Right lung (tissue), 2 donors: ENCODE measurements at regions not wholly inside any gene's neighbourhood (a gene's known extent, or its start where the extent isn't known, plus 50 kb on each side); places are given as distances from the start of the nearest gene placed in this dataset.
"Not testable (repeated sequence)": the region's sequence is repeated elsewhere in the genome, so short reads cannot be mapped to it uniquely, and the experiment has no call there.

ENCODE experiments used
- DNase-seq, 2 donors: peaks; one replicate each; pipeline ENCODE4 v3.0.0-alpha.2; 2013

DNA sequence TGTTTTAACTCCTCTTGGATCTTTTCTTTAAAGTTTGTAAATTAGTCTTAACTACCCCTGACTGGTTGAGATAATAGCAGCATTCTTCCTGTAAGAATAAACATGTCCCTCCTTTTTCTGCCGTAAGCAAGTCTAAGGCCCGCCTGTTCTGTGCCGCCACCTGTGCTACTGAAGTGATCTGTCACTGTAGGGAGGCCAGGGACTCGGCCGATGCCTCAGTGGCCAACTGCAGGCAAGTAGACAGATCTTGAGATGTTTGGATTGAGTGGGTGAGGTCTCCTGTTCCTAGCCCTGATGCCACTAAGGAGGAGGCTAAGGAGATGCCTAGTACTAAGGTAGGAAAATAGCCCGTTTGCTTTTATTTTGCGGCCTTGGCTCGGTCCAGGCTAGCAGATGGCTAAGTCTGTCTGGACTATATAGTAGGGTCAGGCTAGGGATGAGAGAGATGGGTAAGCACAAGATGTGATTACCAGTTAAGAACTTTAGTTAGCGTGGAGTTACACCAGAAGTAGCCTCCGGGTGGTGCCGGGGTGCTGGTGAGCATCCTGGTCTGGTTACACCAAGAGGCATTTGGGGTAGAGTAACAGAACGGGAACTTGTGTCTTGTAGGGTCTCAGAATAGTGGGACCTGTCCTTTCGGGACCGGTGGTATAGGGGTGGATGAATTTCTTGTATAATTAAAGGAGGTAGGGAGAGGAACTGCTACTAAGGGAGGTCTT is 584.2 kb downstream of the SUCLG1 start:
- no peak for DNase-seq

DNA sequence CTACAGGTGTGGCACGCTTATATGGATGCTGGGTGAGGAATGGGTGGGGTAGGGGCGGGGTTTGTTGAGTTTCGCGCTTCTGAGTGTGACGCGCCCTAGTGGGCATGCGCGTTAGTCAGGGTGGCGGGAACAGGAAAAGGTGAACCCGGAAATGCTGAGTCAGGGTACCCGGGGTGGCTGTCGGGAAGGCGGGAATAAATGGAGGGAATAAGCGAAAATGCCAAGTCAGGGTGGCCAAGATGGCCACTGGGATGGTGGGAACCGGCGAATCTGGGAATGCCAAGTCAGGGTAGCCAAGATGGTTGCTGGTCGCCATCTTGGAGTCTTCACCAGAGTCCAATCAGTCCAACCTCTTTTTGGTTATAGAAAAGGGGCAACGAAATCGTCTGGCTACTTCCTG is 585.0 kb downstream of the SUCLG1 start:
- DNase-seq, result no peak

DNA sequence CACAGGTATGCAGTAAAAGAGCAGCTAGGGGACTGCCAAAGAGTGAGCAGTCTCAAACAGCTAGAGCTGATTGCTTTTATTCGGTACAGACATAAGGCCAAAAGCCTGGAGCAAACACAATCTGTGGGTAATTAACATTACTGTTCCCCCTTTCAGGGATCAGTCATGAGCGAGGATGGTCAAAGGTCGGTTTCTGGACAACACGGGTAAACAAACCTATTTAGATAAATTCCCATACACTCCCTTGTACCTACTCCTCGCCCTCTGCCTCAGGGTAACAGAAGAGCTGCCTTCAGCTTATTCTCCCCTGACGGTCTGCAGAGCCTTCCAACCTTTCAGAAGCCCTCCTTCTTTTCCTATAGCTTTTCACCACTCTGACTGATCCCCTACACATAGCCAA is 586.0 kb downstream of the SUCLG1 start:
- DNase-seq, result no peak

DNA sequence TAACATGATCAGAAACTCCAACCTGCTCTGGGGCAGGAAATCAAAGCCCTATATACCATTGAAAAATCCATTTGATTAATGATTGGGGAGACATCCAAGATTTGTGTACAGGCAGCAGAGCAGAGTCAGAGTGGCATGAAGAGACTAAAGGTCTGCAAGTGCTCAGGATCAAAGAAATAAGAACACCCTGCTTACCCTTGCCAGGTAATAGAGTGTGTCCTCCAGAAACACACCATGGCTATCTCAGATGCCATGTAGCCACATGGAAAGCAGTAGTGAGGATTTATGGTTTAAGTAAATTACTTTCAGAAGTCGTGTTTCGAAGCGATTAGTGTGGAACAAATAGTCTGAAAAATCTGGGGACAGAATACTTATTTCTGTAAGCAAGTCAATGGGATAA is 592.9 kb downstream of the SUCLG1 start:
- DNase-seq, result no peak

GRCh38 chr2:83862600-83862999 is 596.5 kb downstream of the SUCLG1 start:
- no peak for DNase-seq

DNA sequence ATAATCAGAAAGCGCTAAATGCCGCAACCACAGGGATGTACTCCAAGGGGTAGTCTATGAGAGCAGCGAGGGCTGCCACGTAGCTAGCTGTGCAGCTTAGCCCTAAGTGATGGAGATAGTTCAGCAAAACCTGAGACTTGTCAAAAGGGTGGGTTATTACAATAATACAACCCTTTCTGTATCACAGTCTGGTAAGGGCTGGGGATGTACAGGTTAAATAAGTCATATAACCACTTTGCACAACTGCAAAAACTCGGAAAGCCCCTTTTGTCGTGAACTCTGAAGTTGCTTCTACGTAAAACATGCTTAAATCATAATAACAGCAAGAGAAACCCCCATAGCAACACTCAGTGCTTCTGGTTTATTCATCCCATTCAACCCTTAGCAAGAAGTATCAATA is 598.8 kb downstream of the SUCLG1 start:
- DNase-seq, result no peak

DNA sequence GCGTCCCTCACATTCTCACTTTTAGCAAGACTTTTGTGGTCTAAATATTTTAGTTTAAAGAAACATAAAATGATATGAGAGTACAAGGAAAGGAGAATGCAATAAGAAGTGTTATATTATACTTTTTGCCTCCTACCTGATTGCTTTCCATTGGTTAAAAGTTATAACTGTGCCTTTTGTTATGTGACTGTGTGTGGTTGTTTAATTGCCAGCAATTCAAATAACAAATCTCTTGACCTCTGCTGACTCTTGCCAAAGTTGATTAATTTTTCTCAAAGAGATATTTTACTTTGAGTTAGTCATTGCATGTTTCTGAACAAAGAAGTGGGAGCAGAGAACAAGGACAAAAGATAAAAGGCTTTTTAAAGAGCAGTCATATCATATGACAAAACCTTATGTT is 599.5 kb downstream of the SUCLG1 start:
- DNase-seq, result no peak

- DNase-seq, result no peak
These were observed 608.0 kb downstream of the SUCLG1 start for GRCh38 chr2:83851066-83851465.

DNA sequence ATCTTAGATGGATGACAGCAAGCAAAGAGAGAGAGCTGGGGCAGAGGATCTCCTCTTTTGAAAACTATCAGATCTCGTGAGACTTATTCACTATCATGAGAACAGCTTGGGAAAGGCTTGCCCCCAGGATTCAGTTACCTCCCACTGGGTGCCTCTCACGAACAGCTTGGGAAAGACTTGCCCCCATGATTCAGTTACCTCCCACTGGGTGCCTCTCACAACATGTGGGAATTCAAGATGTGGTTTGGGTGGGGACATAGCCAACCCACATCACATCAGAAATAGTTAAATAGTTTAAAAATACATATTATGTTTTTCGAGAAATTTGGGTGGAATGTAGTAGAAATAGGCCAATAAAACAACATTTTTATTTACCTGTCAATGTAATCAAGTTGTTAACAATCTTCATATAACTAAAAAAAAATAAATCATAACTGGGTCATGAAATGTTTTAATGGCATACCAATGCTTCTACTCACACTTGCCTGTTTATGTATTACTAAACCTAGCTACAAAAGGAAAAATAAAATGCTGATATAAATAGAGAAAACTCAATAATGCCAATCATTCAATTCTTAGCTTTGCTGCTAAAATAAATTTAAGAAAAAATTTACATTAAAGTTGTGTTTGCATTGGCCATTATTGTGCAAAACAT is 608.9 kb downstream of the SUCLG1 start:
- no peak for DNase-seq

- DNase-seq, result no peak
These were observed 614.6 kb downstream of the SUCLG1 start for GRCh38 chr2:83844490-83844889.

GRCh38 chr2:83842421-83842820 is 616.7 kb downstream of the SUCLG1 start:
- DNase-seq, result no peak

DNA sequence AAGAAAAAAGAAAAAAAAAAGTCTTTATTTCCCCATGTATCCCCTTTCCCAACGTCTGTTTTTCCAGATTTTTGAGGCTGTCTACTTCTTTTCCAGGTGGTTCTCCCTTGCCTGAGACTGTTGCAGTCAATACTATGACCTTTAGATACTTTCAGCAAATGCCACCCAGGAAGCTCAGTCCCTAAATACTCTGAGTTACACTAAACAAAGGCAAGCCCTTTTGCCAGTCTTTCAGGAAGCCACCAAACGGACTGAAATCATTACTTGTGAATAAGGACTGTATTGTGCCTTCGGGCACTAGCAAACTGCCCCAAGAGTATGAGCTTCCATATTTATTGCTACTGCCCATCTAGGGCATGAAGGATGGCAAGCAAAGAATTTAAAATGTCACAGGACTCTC is 621.3 kb downstream of the SUCLG1 start:
- DNase-seq, result no peak

DNA sequence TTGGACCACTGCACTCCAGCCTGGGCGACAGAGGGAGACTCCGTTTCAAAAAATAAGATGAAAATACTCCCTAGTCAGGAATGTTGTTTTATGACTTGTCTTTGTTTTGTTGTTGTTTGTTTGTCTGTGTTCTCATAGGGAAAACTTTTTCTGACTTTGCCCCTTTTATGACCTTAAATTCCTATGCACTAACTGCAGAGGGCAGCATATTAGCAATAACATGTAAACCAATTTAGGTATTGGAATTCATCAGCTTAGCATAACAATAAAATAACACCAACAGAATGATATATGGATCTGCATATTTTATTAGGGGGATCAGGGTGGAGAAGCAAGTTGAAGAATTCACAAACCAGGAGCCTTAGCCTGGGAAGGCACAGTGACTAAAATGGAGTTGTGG is 631.5 kb downstream of the SUCLG1 start:
- no peak for DNase-seq

- no peak for DNase-seq
These were observed 632.5 kb downstream of the SUCLG1 start for GRCh38 chr2:83826577-83826976.

DNA sequence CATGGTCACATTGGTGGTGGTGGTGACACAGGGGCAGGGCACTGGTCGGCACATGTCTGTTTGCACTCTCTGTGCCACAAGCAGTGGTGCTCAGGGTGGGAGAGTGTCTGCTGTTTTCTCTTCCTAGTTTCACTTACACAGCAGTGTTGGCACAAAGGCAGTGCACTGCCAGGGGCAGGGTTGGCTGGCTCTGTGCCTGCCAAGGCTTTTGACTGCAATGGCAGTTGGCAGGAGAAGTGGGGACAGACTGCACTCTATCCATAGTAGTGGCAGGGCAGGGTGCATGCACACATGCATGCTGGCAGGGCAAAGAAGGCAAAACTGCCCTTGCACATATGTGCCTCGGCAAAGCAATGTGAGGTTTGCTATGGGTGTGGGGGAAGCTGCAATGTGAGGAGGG is 635.9 kb downstream of the SUCLG1 start:
- no peak for DNase-seq

GRCh38 chr2:83817511-83817910 is 641.6 kb downstream of the SUCLG1 start:
- DNase-seq, result no peak

DNA sequence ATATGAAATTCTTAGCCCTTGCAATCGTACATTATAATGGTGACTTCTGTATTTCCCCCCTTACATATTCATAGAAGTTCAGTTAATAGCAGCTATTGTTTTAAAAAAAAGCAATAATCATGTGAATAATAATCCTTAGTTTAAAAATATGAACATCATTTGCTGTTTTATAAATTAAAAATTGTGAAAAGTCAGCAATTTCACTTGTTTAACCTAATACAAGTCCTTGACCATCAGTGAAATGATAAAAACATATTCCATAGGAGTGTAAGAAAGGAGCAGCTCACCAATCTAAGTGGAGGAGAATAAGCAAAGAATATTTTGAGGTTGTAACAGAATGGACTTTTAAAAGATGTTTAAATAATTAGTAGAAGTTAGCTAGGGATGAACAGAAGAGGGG is 650.2 kb downstream of the SUCLG1 start:
- DNase-seq, result no peak

DNA sequence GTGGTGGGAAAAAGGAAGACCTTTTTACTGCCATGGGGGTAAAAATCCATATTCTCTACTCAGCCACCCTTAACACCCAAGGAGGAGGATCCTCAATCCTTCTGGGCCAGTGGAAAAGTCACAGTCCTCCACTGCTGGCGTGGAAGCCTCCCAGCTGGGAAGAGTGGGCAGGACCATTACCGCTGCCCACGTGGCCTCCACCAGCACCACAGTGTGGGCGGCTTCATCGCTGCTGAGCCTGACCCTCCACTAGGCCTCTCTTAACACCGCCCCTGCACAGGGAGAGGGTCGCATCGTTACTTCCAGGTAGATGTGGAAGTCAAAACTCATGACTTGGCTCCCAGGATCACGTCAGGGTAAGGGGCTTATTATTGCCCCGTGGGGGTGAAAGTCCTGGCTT is 656.5 kb downstream of the SUCLG1 start:
- DNase-seq, result no peak

DNA sequence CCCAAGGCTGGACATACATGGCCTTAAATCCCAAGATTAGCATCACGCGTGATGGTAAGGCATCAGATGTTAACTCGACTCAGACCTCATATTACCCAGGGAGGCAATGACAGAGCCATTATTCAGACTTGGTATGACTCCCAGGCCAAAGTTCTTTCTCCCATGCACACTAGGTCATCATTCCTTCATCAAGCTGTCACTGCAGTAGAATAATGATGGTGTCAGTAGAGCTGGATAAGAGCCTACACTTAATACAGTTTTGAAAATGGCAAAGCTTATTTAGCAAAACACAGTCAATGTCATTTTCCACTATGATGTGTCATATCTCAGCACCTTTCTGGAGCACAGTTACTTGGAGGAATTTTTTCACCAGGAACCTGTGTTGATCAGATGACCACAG is 663.3 kb downstream of the SUCLG1 start:
- DNase-seq, result no peak

GRCh38 chr2:83790467-83790866 is 668.6 kb downstream of the SUCLG1 start:
- DNase-seq, result not testable (repeated sequence)

DNA sequence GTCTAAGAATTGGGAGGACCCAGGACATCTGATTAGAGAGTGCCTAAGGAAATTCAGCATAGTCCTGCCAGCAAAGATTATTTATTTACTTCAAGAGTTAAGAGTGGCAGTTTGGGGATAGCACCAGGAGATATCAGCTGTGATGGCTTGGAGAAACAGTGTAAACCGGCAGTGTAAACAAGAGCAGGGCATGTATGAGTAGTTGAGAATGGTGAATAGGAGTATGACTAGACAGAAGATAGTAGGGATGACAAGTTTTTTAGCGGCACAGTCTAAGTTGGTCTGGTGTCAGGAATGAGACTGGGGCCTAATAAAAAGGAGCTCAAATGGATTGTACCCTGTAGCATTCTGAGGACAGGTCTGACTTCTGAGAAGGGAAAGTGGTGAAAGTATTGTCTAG is 669.4 kb downstream of the SUCLG1 start:
- not testable (repeated sequence) for DNase-seq

DNA sequence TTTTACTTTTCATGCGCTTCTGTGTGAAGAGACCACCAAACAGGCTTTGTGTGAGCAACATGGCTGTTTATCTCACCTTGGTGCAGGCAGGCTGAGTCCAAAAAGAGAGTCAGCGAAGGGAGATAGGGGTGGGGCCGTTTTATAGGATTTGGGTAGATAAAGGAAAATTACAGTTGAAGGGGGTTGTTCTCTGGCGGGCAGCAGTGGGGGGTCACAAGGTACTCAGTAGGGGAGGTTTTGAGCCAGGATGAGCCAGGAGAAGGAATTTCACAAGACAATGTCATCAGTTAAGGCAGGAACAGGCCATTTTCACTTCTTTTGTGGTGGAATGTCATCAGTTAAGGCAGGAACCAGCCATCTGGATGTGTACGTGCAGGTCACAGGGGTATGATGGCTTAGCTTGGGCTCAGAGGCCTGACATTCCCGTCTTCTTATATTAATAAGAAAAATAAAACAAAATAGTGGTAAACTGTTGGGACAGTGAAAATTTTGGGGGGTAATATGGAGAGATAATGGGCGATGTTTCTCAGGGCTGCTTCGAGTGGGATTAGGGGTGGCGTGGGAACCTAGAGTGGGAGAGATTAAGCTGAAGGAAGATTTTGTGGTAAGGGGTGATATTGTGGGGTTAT is 670.0 kb downstream of the SUCLG1 start:
- DNase-seq, result not testable (repeated sequence)

DNA sequence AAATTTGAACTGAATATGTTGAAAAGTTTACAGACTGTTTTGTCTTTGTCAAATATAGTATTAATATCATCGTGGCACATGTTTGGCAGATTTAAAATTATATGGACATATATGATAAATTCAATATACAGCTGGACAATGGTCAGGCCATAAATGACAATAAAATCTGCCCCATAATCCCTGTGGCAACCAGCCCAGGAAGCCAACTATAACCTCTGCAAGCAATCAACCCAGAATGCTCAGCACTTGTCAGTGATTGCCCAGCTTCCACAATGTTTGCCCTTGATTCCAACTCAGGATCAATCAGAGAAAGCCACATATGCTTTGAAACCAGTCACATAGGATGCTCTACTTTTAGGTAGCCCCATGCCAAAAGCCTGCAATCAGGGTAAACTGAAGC is 671.9 kb downstream of the SUCLG1 start:
- DNase-seq, result no peak
